ENCODE measurements at regions not wholly inside any gene's neighbourhood (a gene's known extent, or its start where the extent isn't known, plus 50 kb on each side); places are given as distances from the start of the nearest gene placed in this dataset.
A peak's percentile ranks its signal among the peaks of the same experiment; 100 is the strongest.

GRCh38 chr13:27005976-27006518 is 165.6 kb downstream of the USP12 start:
- 78 to 91% methylated on average over 8 of the region's 8 CpGs for WGBS, 2 donors
- H3K9me3 ChIP-seq (ENCODE audit: control insufficient read depth in 4 of 4, insufficient read depth in 3 of 4, low read length in 3 of 4), result no peaks in the 10 kb centered on the region
- TF ChIP-seq CTCF (IDR thresholded peaks at IDR 0.05; ENCODE audit: control extremely low read depth, extremely low read depth), result no peak
- no peaks in the 10 kb centered on the region for H3K36me3 ChIP-seq (ENCODE audit: control insufficient read depth in 4 of 4, insufficient read depth in 4 of 4, low read length in 4 of 4)
- ATAC-seq (ENCODE audit: insufficient read depth, low FRiP score), result no peak
- H3K9ac ChIP-seq (ENCODE audit: insufficient read depth in 1 of 2, low read length in 2 of 2), result no peak overlapping the region
- H3K4me1 ChIP-seq (ENCODE audit: control insufficient read depth in 5 of 5, insufficient read depth in 5 of 5, low read length in 5 of 5), result peaks cover 0 to 23% (median 4%) of the 10 kb centered on the region in 5 donors
- DNase-seq, result no peak
- no peaks in the 10 kb centered on the region for H3K27me3 ChIP-seq (ENCODE audit: control insufficient read depth in 3 of 3, insufficient read depth in 3 of 3, low read length in 2 of 3)
- peak overlapping the region in 1 of 2 donors; percentile 1 for H3K27ac ChIP-seq (ENCODE audit: low read depth in 1 of 2, low read length in 1 of 2)
- no peak overlapping the region for H3K4me3 ChIP-seq

DNA sequence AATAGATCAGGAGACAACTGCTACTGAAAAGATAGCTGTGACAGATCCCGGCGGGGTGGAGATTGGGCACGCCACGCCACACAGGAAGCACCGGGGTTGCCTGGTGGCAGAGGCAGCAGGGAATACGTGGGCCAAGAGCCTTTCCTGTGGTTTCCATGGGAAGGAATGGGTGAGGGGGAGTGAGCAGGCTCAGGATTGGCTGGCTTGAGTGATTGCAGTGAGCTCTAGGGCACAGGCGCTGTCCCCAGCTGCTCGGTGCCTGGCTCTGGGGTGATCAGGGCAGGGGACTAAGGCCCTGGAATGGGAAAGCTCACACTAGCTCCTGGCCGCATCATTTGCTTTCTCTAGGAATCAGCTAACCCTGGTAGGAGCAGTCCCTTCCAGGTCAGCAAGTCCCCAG is 166.1 kb downstream of the USP12 start:
- ATAC-seq (ENCODE audit: insufficient read depth, low FRiP score), result no peak
- no peak overlapping the region for H3K4me3 ChIP-seq
- WGBS, 2 donors, result 31 to 38% methylated on average over 9 of the region's 9 CpGs
- H3K9ac ChIP-seq (ENCODE audit: insufficient read depth in 1 of 2, low read length in 2 of 2), result no peak overlapping the region
- H3K27ac ChIP-seq (ENCODE audit: low read depth in 1 of 2, low read length in 1 of 2), result peak overlapping the region in 1 of 2 donors; percentile 1
- H3K9me3 ChIP-seq (ENCODE audit: control insufficient read depth in 4 of 4, insufficient read depth in 3 of 4, low read length in 3 of 4), result no peaks in the 10 kb centered on the region
- no peaks in the 10 kb centered on the region for H3K27me3 ChIP-seq (ENCODE audit: control insufficient read depth in 3 of 3, insufficient read depth in 3 of 3, low read length in 2 of 3)
- DNase-seq, result no peak
- TF ChIP-seq CTCF (IDR thresholded peaks at IDR 0.05; ENCODE audit: control extremely low read depth, extremely low read depth), result no peak
- H3K36me3 ChIP-seq (ENCODE audit: control insufficient read depth in 4 of 4, insufficient read depth in 4 of 4, low read length in 4 of 4), result no peaks in the 10 kb centered on the region
- peaks cover 0 to 23% (median 4%) of the 10 kb centered on the region in 5 donors for H3K4me1 ChIP-seq (ENCODE audit: control insufficient read depth in 5 of 5, insufficient read depth in 5 of 5, low read length in 5 of 5)

DNA sequence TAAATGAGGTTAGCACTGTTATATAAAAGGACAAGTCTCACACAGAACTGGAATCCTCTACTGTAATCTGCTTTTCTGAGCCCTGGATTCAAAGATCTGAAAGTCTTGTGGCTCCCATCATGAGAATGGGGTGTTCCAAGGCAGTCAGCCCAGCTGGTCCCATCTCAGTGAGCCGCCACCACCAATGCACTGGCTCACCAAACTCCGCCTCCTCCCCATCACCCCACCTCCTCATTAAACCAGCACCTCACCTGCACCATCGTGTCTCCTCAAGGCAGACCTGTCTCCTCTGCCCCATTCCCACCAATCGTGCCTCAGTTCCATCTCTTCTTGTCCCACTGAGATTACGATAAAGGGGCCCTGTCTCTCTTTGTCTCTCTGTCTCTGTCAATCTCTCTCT is 166.7 kb downstream of the USP12 start:
- ATAC-seq (ENCODE audit: insufficient read depth, low FRiP score) (no peak), DNase-seq (no peak)
- WGBS, 2 donors, result 84 to 89% methylated on average over 5 of the region's 5 CpGs
- H3K9me3 ChIP-seq (ENCODE audit: control insufficient read depth in 4 of 4, insufficient read depth in 3 of 4, low read length in 3 of 4), result no peaks in the 10 kb centered on the region
- TF ChIP-seq CTCF (IDR thresholded peaks at IDR 0.05; ENCODE audit: control extremely low read depth, extremely low read depth), result no peak
- peak overlapping the region in 1 of 2 donors; percentile 1 for H3K27ac ChIP-seq (ENCODE audit: low read depth in 1 of 2, low read length in 1 of 2)
- peaks cover 0 to 23% (median 4%) of the 10 kb centered on the region in 5 donors for H3K4me1 ChIP-seq (ENCODE audit: control insufficient read depth in 5 of 5, insufficient read depth in 5 of 5, low read length in 5 of 5)
- H3K36me3 ChIP-seq (ENCODE audit: control insufficient read depth in 4 of 4, insufficient read depth in 4 of 4, low read length in 4 of 4), result no peaks in the 10 kb centered on the region
- no peaks in the 10 kb centered on the region for H3K27me3 ChIP-seq (ENCODE audit: control insufficient read depth in 3 of 3, insufficient read depth in 3 of 3, low read length in 2 of 3)
- no peak overlapping the region for H3K4me3 ChIP-seq
- no peak overlapping the region for H3K9ac ChIP-seq (ENCODE audit: insufficient read depth in 1 of 2, low read length in 2 of 2)

DNA sequence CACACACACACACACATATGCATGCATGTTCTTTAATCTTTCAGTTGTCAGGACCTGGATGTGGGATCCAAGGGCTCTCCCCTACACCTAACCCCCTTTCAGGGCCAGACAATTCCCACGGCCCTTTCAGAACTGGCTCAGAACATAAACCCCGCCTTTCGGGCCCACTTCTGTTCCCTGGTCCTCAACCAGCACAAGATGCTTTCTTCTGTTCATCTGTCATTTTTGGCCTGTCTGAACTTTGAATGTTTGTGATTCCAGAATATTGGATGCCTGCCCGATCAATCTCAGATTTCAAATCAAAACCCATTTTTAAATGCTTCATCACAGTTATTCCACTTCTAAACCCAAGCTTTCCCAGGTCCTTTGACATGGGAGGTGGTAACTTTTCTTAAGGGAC is 167.3 kb downstream of the USP12 start:
- Histone ChIP-seq H3K36me3 (ENCODE audit: control insufficient read depth in 4 of 4, insufficient read depth in 4 of 4, low read length in 4 of 4) (no peaks in the 10 kb centered on the region), H3K4me1 (ENCODE audit: control insufficient read depth in 5 of 5, insufficient read depth in 5 of 5, low read length in 5 of 5) (peaks cover 0 to 23% (median 4%) of the 10 kb centered on the region in 5 donors), H3K27me3 (ENCODE audit: control insufficient read depth in 3 of 3, insufficient read depth in 3 of 3, low read length in 2 of 3) (no peaks in the 10 kb centered on the region), H3K9me3 (ENCODE audit: control insufficient read depth in 4 of 4, insufficient read depth in 3 of 4, low read length in 3 of 4) (no peaks in the 10 kb centered on the region), H3K9ac (ENCODE audit: insufficient read depth in 1 of 2, low read length in 2 of 2) (no peak overlapping the region), H3K4me3 (no peak overlapping the region), H3K27ac (ENCODE audit: low read depth in 1 of 2, low read length in 1 of 2) (no peak overlapping the region)
- peak in 1 of 3 donors; percentile 61 for DNase-seq
- 86 to 89% methylated on average over 4 of the region's 4 CpGs for WGBS, 2 donors
- TF ChIP-seq CTCF (IDR thresholded peaks at IDR 0.05; ENCODE audit: control extremely low read depth, extremely low read depth), result no peak
- no peak for ATAC-seq (ENCODE audit: insufficient read depth, low FRiP score)

All from lung (tissue), 11 donors.